SK-N-SH treated with all-trans-retinoic acid at 6 μM for 48 hours (cell line): ENCODE measurements at regions not wholly inside any gene's neighbourhood (a gene's known extent, or its start where the extent isn't known, plus 50 kb on each side); places are given as distances from the start of the nearest gene placed in this dataset.

Source experiments
- ATAC-seq: fragments of 200-7000 bp; cut with Tn5 transposase; 3 replicates; pipeline ENCODE4 v1.9.1; 2020; ENCODE audit warnings: mild to moderate bottlenecking, moderate library complexity
- ARNTL ChIP-seq: fragments of 450-650 bp; formaldehyde crosslinking; IDR thresholded peaks from 2 replicates; pipeline ENCODE4 v1.5.0; 2020; ENCODE audit warnings: low read depth, mild to moderate bottlenecking, moderate library complexity, borderline replicate concordance
- BACH2 ChIP-seq: fragments of 250-450 bp; sonication (Bioruptor Pico); IDR thresholded peaks from 2 replicates; pipeline ENCODE4 v1.9.0; 2021; ENCODE audit warnings: mild to moderate bottlenecking, borderline replicate concordance
- CSDC2 ChIP-seq: fragments of 250-450 bp; sonication (Bioruptor Pico); IDR thresholded peaks from 2 replicates; pipeline ENCODE4 v1.5.0; 2020; ENCODE audit warnings: mild to moderate bottlenecking, moderate library complexity
- ESRRG ChIP-seq: fragments of 250-450 bp; sonication (Bioruptor Pico); IDR thresholded peaks from 2 replicates; pipeline ENCODE4 v1.6.1; 2021; ENCODE audit warnings: mild to moderate bottlenecking
- GLIS3 ChIP-seq: fragments of 250-450 bp; sonication (Bioruptor Pico); IDR thresholded peaks from 2 replicates; pipeline ENCODE4 v1.5.0; 2020; ENCODE audit warnings: mild to moderate bottlenecking, moderate library complexity
- ISL1 ChIP-seq: fragments of 250-450 bp; sonication (Bioruptor Pico); IDR thresholded peaks from 2 replicates; pipeline ENCODE4 v2.1.2; 2022; ENCODE audit warnings: mild to moderate bottlenecking, moderate library complexity
- OSR1 ChIP-seq: fragments of 250-450 bp; sonication (Bioruptor Pico); IDR thresholded peaks from 2 replicates; pipeline ENCODE4 v1.8.0; 2022; ENCODE audit warnings: moderate library complexity, mild to moderate bottlenecking, inconsistent platforms
- PPARA ChIP-seq: fragments of 250-450 bp; sonication (Bioruptor Pico); IDR thresholded peaks from 2 replicates; pipeline ENCODE4 v1.5.0; 2020; ENCODE audit warnings: mild to moderate bottlenecking, borderline replicate concordance
- RARB ChIP-seq: fragments of 250-450 bp; sonication (Bioruptor Pico); IDR thresholded peaks from 2 replicates; pipeline ENCODE4 v1.8.0; 2021; ENCODE audit warnings: mild to moderate bottlenecking, moderate library complexity
- SNAI2 ChIP-seq: fragments of 250-450 bp; sonication (Bioruptor Pico); IDR thresholded peaks from 2 replicates; pipeline ENCODE4 v1.5.0; 2020; ENCODE audit warnings: mild to moderate bottlenecking, moderate library complexity
- TCF4 ChIP-seq: fragments of 250-450 bp; sonication (Bioruptor Pico); IDR thresholded peaks from 2 replicates; pipeline ENCODE4 v1.8.0; 2021; ENCODE audit warnings: mild to moderate bottlenecking, moderate library complexity, borderline replicate concordance
- TOX ChIP-seq: fragments of 250-450 bp; sonication (Bioruptor Pico); IDR thresholded peaks from 2 replicates; pipeline ENCODE4 v1.8.0; 2021; ENCODE audit warnings: mild to moderate bottlenecking, moderate library complexity, borderline replicate concordance
- ZC3H10 ChIP-seq: fragments of 250-450 bp; sonication (Bioruptor Pico); IDR thresholded peaks from 2 replicates; pipeline ENCODE4 v1.5.1; 2021; ENCODE audit warnings: mild to moderate bottlenecking, moderate library complexity
- ZFP3 ChIP-seq: fragments of 250-450 bp; sonication (Bioruptor Pico); IDR thresholded peaks from 2 replicates; pipeline ENCODE4 v1.5.0; 2020; ENCODE audit warnings: mild to moderate bottlenecking, moderate library complexity
- ZFP30 ChIP-seq: fragments of 450-650 bp; formaldehyde crosslinking; IDR thresholded peaks from 2 replicates; pipeline ENCODE4 v1.5.0; 2022; ENCODE audit warnings: mild to moderate bottlenecking, moderate library complexity
- ZNF565 ChIP-seq: fragments of 450-650 bp; formaldehyde crosslinking; conservative IDR thresholded peaks from 2 replicates; pipeline ENCODE4 v1.5.0; 2020; ENCODE audit warnings: low read depth, mild to moderate bottlenecking, moderate library complexity
- ZNF70 ChIP-seq: fragments of 450-650 bp; formaldehyde crosslinking; IDR thresholded peaks from 2 replicates; pipeline ENCODE4 v1.5.0; 2020; ENCODE audit warnings: mild to moderate bottlenecking, moderate library complexity
- ZNF8 ChIP-seq: fragments of 450-650 bp; formaldehyde crosslinking; IDR thresholded peaks from 2 replicates; pipeline ENCODE4 v1.5.0; 2020; ENCODE audit warnings: mild to moderate bottlenecking, moderate library complexity
- TF ChIP-seq, protein P1 (sequence below): fragments of 250-450 bp; sonication (Bioruptor Pico); IDR thresholded peaks from 2 replicates; pipeline ENCODE4 v1.5.1; 2021; ENCODE audit warnings: mild to moderate bottlenecking, moderate library complexity
- TF ChIP-seq, protein P2 (sequence below): fragments of 250-450 bp; sonication (Bioruptor Pico); IDR thresholded peaks from 2 replicates; pipeline ENCODE4 v1.8.0; 2021; ENCODE audit warnings: low read depth, mild to moderate bottlenecking, moderate library complexity, borderline replicate concordance
- TF ChIP-seq, protein P3 (sequence below): fragments of 250-450 bp; sonication (Bioruptor Pico); IDR thresholded peaks from 2 replicates; pipeline ENCODE4 v1.8.0; 2020; ENCODE audit warnings: mild to moderate bottlenecking, moderate library complexity, borderline replicate concordance
- TF ChIP-seq, protein P4 (sequence below): fragments of 250-450 bp; sonication (Bioruptor Pico); IDR thresholded peaks from 2 replicates; pipeline ENCODE4 v1.5.1; 2020; ENCODE audit warnings: low read depth, mild to moderate bottlenecking, moderate library complexity

DNA sequence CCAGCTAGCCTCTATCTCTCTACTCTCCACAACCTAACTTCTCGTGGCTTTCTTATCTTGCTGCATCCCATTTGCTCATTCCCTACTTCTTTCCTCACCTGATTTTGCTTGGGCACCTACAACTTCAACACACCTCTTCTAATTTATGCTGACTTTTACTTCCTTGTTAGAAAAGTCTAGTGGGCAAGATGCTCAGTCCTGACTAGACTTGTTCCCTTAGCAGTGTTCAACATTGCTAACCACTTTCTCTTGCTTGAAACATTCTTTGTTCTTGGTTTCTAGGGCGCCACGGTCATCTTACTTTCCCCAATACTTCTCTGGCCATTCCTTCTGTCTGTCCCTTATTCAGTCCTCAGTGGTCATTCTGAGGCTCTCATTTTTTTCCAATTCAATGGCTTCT lies 454.7 kb upstream of the CWC22 start:
- no peak for ATAC-seq
- TF ChIP-seq ZFP3 (CRISPR knock-in tag), result no peak
- TF ChIP-seq BACH2 (CRISPR knock-in tag), result no peak
- TF ChIP-seq CSDC2 (CRISPR knock-in tag), result no peak
- TF ChIP-seq, protein P1, sequence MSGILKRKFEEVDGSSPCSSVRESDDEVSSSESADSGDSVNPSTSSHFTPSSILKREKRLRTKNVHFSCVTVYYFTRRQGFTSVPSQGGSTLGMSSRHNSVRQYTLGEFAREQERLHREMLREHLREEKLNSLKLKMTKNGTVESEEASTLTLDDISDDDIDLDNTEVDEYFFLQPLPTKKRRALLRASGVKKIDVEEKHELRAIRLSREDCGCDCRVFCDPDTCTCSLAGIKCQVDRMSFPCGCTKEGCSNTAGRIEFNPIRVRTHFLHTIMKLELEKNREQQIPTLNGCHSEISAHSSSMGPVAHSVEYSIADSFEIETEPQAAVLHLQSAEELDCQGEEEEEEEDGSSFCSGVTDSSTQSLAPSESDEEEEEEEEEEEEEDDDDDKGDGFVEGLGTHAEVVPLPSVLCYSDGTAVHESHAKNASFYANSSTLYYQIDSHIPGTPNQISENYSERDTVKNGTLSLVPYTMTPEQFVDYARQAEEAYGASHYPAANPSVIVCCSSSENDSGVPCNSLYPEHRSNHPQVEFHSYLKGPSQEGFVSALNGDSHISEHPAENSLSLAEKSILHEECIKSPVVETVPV, result no peak
- TF ChIP-seq RARB (CRISPR knock-in tag), result no peak
- TF ChIP-seq, protein P2, sequence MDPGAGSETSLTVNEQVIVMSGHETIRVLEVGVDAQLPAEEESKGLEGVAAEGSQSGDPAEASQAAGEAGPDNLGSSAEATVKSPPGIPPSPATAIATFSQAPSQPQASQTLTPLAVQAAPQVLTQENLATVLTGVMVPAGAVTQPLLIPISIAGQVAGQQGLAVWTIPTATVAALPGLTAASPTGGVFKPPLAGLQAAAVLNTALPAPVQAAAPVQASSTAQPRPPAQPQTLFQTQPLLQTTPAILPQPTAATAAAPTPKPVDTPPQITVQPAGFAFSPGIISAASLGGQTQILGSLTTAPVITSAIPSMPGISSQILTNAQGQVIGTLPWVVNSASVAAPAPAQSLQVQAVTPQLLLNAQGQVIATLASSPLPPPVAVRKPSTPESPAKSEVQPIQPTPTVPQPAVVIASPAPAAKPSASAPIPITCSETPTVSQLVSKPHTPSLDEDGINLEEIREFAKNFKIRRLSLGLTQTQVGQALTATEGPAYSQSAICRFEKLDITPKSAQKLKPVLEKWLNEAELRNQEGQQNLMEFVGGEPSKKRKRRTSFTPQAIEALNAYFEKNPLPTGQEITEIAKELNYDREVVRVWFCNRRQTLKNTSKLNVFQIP (CRISPR knock-in tag), result no peak
- TF ChIP-seq GLIS3, result no peak
- no peak for TF ChIP-seq TOX
- no peak for TF ChIP-seq TCF4 (CRISPR knock-in tag)
- no peak for TF ChIP-seq ZC3H10 (CRISPR knock-in tag)
- TF ChIP-seq, protein P3, sequence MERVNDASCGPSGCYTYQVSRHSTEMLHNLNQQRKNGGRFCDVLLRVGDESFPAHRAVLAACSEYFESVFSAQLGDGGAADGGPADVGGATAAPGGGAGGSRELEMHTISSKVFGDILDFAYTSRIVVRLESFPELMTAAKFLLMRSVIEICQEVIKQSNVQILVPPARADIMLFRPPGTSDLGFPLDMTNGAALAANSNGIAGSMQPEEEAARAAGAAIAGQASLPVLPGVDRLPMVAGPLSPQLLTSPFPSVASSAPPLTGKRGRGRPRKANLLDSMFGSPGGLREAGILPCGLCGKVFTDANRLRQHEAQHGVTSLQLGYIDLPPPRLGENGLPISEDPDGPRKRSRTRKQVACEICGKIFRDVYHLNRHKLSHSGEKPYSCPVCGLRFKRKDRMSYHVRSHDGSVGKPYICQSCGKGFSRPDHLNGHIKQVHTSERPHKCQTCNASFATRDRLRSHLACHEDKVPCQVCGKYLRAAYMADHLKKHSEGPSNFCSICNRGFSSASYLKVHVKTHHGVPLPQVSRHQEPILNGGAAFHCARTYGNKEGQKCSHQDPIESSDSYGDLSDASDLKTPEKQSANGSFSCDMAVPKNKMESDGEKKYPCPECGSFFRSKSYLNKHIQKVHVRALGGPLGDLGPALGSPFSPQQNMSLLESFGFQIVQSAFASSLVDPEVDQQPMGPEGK, result no peak
- TF ChIP-seq OSR1 (CRISPR knock-in tag), result no peak
- no peak for TF ChIP-seq ESRRG
- no peak for TF ChIP-seq PPARA
- no peak for TF ChIP-seq ARNTL (CRISPR knock-in tag)
- no peak for TF ChIP-seq ZNF70 (CRISPR knock-in tag)

DNA sequence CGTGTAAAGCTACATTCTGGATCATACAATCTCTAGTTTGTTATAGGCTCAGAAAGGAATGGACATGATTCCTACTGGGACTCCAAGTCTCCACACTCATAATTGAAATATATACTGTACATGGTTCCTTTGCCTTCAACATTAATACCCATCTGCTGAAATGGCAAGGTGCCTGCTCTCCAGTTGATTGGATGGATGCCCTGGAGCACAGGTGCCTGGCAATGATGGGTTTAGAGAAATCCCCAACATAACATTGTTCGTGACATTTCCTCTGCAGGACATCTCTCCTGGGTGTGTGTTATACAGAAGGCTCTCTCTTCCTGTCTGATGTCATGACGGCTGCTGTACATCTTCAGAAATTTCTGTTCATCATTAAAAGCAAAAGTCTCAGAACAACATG lies 449.7 kb upstream of the CWC22 start:
- no peak for ATAC-seq
- no peak for TF ChIP-seq ZFP30
- TF ChIP-seq ZNF565, result no peak
- no peak for TF ChIP-seq ZFP3 (CRISPR knock-in tag)
- TF ChIP-seq ZC3H10 (CRISPR knock-in tag), result no peak
- TF ChIP-seq, protein P4, sequence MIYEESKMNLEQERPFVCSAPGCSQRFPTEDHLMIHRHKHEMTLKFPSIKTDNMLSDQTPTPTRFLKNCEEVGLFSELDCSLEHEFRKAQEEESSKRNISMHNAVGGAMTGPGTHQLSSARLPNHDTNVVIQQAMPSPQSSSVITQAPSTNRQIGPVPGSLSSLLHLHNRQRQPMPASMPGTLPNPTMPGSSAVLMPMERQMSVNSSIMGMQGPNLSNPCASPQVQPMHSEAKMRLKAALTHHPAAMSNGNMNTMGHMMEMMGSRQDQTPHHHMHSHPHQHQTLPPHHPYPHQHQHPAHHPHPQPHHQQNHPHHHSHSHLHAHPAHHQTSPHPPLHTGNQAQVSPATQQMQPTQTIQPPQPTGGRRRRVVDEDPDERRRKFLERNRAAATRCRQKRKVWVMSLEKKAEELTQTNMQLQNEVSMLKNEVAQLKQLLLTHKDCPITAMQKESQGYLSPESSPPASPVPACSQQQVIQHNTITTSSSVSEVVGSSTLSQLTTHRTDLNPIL (CRISPR knock-in tag), result no peak
- no peak for TF ChIP-seq ZNF8 (CRISPR knock-in tag)

DNA sequence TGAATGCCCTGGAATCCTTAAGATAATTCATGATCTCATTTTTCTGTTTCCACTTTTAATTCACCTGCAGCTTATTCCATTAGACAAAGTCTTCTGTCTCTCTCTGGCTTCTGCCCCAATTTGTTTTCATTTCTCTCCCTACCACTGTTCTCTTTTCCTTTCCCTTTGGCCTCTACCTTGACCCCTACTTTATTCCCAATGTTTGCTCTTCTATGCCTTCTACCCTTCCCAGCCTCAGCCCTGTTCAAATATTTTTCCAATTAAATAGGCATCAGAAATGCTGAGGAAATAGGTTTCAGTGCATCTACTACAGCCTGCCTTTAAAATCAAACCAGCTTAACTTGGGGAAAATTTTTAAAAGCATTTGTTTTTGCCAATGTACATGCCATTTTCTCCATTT lies 443.7 kb upstream of the CWC22 start:
- no peak for ATAC-seq
- TF ChIP-seq ZNF70 (CRISPR knock-in tag) (no peak), SNAI2 (CRISPR knock-in tag) (no peak), ZFP3 (CRISPR knock-in tag) (no peak), GLIS3 (no peak), ZNF8 (CRISPR knock-in tag) (no peak), ESRRG (no peak), PPARA (no peak), ZNF565 (no peak), ISL1 (CRISPR knock-in tag) (no peak), RARB (CRISPR knock-in tag) (no peak), ARNTL (CRISPR knock-in tag) (no peak), ZFP30 (no peak), OSR1 (CRISPR knock-in tag) (no peak)
- TF ChIP-seq, protein P2 (CRISPR knock-in tag), result no peak
- TF ChIP-seq, protein P1, result no peak
- TF ChIP-seq, protein P3, result no peak
- TF ChIP-seq, protein P4 (CRISPR knock-in tag), result no peak
